Ovary (tissue), 3 donors: ENCODE measurements at regions not wholly inside any gene's neighbourhood (a gene's known extent, or its start where the extent isn't known, plus 50 kb on each side); places are given as distances from the start of the nearest gene placed in this dataset.

Source experiments
- POLR2A ChIP-seq: fragments of 450-650 bp; IDR thresholded peaks from one replicate; pipeline ENCODE4 v1.6.1; 2017; ENCODE audit warnings: antibody characterized with exemption, mild to moderate bottlenecking, moderate library complexity
- TF ChIP-seq, protein P1 (sequence below), 3 donors: fragments of 450-650 bp in 2 of 3; fragments of 200-600 bp in 1 of 3; IDR thresholded peaks; one replicate each; pipeline versions ENCODE4 v1.5.1 to v1.8.0; 2016 to 2022; ENCODE audit warnings: antibody characterized with exemption in 3 of 3, mild to moderate bottlenecking in 1 of 3
- donor health status: DM: no; HTN: no; CAD: no.

DNA sequence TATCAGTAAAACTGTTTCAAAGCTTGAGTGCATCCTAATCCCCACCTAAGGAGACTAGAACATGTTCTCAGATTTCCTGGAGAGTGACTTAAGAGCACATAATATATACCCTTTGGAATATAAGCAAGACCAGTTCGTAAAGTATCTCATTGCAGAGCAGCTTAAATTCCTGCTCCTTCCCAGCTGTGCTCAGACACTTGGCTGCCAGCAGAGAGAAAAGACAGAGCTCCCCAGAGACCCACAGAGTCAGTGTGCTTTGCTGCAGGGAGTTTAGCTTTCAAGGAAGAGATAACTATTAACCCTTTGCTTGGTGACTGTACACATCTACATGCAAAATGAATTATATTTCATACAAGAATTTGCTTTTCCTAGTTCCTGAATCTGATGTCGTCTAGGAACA lies 338.1 kb upstream of the ARHGEF26 start:
- TF ChIP-seq, protein P1, sequence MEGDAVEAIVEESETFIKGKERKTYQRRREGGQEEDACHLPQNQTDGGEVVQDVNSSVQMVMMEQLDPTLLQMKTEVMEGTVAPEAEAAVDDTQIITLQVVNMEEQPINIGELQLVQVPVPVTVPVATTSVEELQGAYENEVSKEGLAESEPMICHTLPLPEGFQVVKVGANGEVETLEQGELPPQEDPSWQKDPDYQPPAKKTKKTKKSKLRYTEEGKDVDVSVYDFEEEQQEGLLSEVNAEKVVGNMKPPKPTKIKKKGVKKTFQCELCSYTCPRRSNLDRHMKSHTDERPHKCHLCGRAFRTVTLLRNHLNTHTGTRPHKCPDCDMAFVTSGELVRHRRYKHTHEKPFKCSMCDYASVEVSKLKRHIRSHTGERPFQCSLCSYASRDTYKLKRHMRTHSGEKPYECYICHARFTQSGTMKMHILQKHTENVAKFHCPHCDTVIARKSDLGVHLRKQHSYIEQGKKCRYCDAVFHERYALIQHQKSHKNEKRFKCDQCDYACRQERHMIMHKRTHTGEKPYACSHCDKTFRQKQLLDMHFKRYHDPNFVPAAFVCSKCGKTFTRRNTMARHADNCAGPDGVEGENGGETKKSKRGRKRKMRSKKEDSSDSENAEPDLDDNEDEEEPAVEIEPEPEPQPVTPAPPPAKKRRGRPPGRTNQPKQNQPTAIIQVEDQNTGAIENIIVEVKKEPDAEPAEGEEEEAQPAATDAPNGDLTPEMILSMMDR (IDR thresholded peaks at IDR 0.05) = no peak
- no peak for TF ChIP-seq POLR2A
